ENCODE measurements at regions not wholly inside any gene's neighbourhood (a gene's known extent, or its start where the extent isn't known, plus 50 kb on each side); places are given as distances from the start of the nearest gene placed in this dataset.

GRCh38 chr9:11471321-11471720, 858.5 kb upstream of the PTPRD start:
- no peak for TF ChIP-seq CTCF (IDR thresholded peaks at IDR 0.05; ENCODE audit: insufficient read depth, low read depth, low read length, missing control alignments)
- no peak for DNase-seq (ENCODE audit: low read depth)
- H3K4me3 ChIP-seq (ENCODE audit: low read length), result no peak overlapping the region

- no peak overlapping the region for H3K4me3 ChIP-seq (ENCODE audit: low read length)
- DNase-seq (ENCODE audit: low read depth), result no peak
- no peak for TF ChIP-seq CTCF (IDR thresholded peaks at IDR 0.05; ENCODE audit: insufficient read depth, low read depth, low read length, missing control alignments)
These were observed 888.0 kb upstream of the PTPRD start for GRCh38 chr9:11500780-11501179.

- TF ChIP-seq CTCF (IDR thresholded peaks at IDR 0.05; ENCODE audit: insufficient read depth, low read depth, low read length, missing control alignments), result no peak
- no peak overlapping the region for H3K4me3 ChIP-seq (ENCODE audit: low read length)
- no peak for DNase-seq (ENCODE audit: low read depth)
These were observed 894.2 kb upstream of the PTPRD start for GRCh38 chr9:11506980-11507379.

GRCh38 chr9:11537566-11537965, 924.8 kb upstream of the PTPRD start:
- no peak for DNase-seq (ENCODE audit: low read depth)
- H3K4me3 ChIP-seq (ENCODE audit: low read length), result no peak overlapping the region
- no peak for TF ChIP-seq CTCF (IDR thresholded peaks at IDR 0.05; ENCODE audit: insufficient read depth, low read depth, low read length, missing control alignments)

- DNase-seq (ENCODE audit: low read depth), result no peak
- no peak overlapping the region for H3K4me3 ChIP-seq (ENCODE audit: low read length)
- no peak for TF ChIP-seq CTCF (IDR thresholded peaks at IDR 0.05; ENCODE audit: insufficient read depth, low read depth, low read length, missing control alignments)
These were observed 930.0 kb upstream of the PTPRD start for GRCh38 chr9:11542781-11543180.

GRCh38 chr9:11546231-11546630, 933.4 kb upstream of the PTPRD start:
- DNase-seq (ENCODE audit: low read depth), result no peak
- TF ChIP-seq CTCF (IDR thresholded peaks at IDR 0.05; ENCODE audit: insufficient read depth, low read depth, low read length, missing control alignments), result no peak
- H3K4me3 ChIP-seq (ENCODE audit: low read length), result no peak overlapping the region

- DNase-seq (ENCODE audit: low read depth), result no peak
- no peak overlapping the region for H3K4me3 ChIP-seq (ENCODE audit: low read length)
- no peak for TF ChIP-seq CTCF (IDR thresholded peaks at IDR 0.05; ENCODE audit: insufficient read depth, low read depth, low read length, missing control alignments)
These were observed 936.6 kb upstream of the PTPRD start for GRCh38 chr9:11549311-11549794.
